HG03095 (cell line): ENCODE measurements at regions not wholly inside any gene's neighbourhood (a gene's known extent, or its start where the extent isn't known, plus 50 kb on each side); places are given as distances from the start of the nearest gene placed in this dataset.

Source experiments
- ATAC-seq: cut with Tn5 transposase; IDR thresholded peaks from one replicate; pipeline ENCODE4 v1.9.1; 2021; ENCODE audit warnings: moderate library complexity; ENCODE audit not compliant: unreplicated experiment

- no peak for ATAC-seq
These were observed 600.9 kb downstream of the CCDC171 start for GRCh38 chr9:16153741-16154140.

- ATAC-seq, result peak; percentile 71
These were observed 601.8 kb downstream of the CCDC171 start for GRCh38 chr9:16154521-16155078.

- no peak for ATAC-seq
These were observed 603.0 kb downstream of the CCDC171 start for GRCh38 chr9:16155878-16156277.

GRCh38 chr9:16157216-16157615 is 604.4 kb downstream of the CCDC171 start:
- no peak for ATAC-seq

- ATAC-seq, result no peak
These were observed 604.8 kb downstream of the CCDC171 start for GRCh38 chr9:16157651-16158050.

GRCh38 chr9:16158093-16158492 is 605.2 kb downstream of the CCDC171 start:
- no peak for ATAC-seq

- no peak for ATAC-seq
These were observed 608.6 kb downstream of the CCDC171 start for GRCh38 chr9:16161483-16161882.

- ATAC-seq, result no peak
These were observed 617.3 kb downstream of the CCDC171 start for GRCh38 chr9:16170119-16170518.

- ATAC-seq, result no peak
These were observed 619.1 kb downstream of the CCDC171 start for GRCh38 chr9:16171911-16172310.

- ATAC-seq, result no peak
These were observed 620.0 kb downstream of the CCDC171 start for GRCh38 chr9:16172796-16173195.

- no peak for ATAC-seq
These were observed 622.1 kb downstream of the CCDC171 start for GRCh38 chr9:16174915-16175314.

GRCh38 chr9:16175461-16175860 is 622.6 kb downstream of the CCDC171 start:
- ATAC-seq, result no peak

- ATAC-seq, result no peak
These were observed 625.5 kb downstream of the CCDC171 start for GRCh38 chr9:16178294-16178693.

GRCh38 chr9:16179566-16179965 is 626.7 kb downstream of the CCDC171 start:
- no peak for ATAC-seq

GRCh38 chr9:16180091-16180490 is 627.2 kb downstream of the CCDC171 start:
- ATAC-seq, result no peak

- no peak for ATAC-seq
These were observed 627.7 kb downstream of the CCDC171 start for GRCh38 chr9:16180546-16180945.

- no peak for ATAC-seq
These were observed 628.7 kb downstream of the CCDC171 start for GRCh38 chr9:16181539-16181938.

- ATAC-seq, result no peak
These were observed 629.9 kb downstream of the CCDC171 start for GRCh38 chr9:16182784-16183183.

- no peak for ATAC-seq
These were observed 632.3 kb downstream of the CCDC171 start for GRCh38 chr9:16184964-16185646.

GRCh38 chr9:16191191-16191590 is 638.3 kb downstream of the CCDC171 start:
- ATAC-seq, result no peak

GRCh38 chr9:16191691-16192402 is 639.0 kb downstream of the CCDC171 start:
- no peak for ATAC-seq

GRCh38 chr9:16192403-16193017 is 639.7 kb downstream of the CCDC171 start:
- ATAC-seq, result no peak
